Upper lobe of left lung (tissue), 6 donors: ENCODE measurements at regions not wholly inside any gene's neighbourhood (a gene's known extent, or its start where the extent isn't known, plus 50 kb on each side); places are given as distances from the start of the nearest gene placed in this dataset.
A peak's percentile ranks its signal among the peaks of the same experiment; 100 is the strongest.

Source experiments
- ATAC-seq, 2 donors: fragments of 200-7000 bp; cut with Tn5 transposase; one replicate each; pipeline ENCODE4 v1.9.1; 2022; ENCODE audit warnings: mild to moderate bottlenecking in 2 of 2, moderate library complexity in 2 of 2; ENCODE audit not compliant: low FRiP score in 2 of 2
- DNase-seq, 2 donors: peaks; one replicate each; pipeline ENCODE4 v3.0.0-alpha.2; 2019 to 2020
- H3K27ac ChIP-seq, 4 donors: fragments of 200-600 bp; sonication (generic); one replicate each; pipeline ENCODE4 v1.5.1; 2016 to 2019
- H3K27me3 ChIP-seq, 4 donors: fragments of 200-600 bp; sonication (generic); one replicate each; pipeline ENCODE4 v1.5.1; 2017 to 2019
- H3K36me3 ChIP-seq, 4 donors: fragments of 200-600 bp; sonication (generic); one replicate each; pipeline ENCODE4 v1.5.1; 2016 to 2019
- H3K4me1 ChIP-seq, 4 donors: fragments of 200-600 bp; sonication (generic); one replicate each; pipeline ENCODE4 v1.5.1; 2018 to 2019
- H3K4me3 ChIP-seq, 4 donors: fragments of 200-600 bp; sonication (generic); one replicate each; pipeline ENCODE4 v1.5.1; 2017 to 2019; ENCODE audit warnings: mild to moderate bottlenecking in 2 of 4, moderate library complexity in 1 of 4
- H3K9me3 ChIP-seq, 4 donors: fragments of 200-600 bp; sonication (generic); one replicate each; pipeline ENCODE4 v1.5.1; 2018 to 2019
- CTCF ChIP-seq, 6 experiments: fragments of 450-650 bp in 4 of 6; fragments of 200-600 bp in 2 of 6; sonication (generic) in 2 of 6; IDR thresholded peaks; one replicate each; pipeline ENCODE4 v1.5.1; 2016 to 2019; ENCODE audit warnings: antibody characterized with exemption in 6 of 6
- EP300 ChIP-seq, 4 donors: sonication (generic); formaldehyde crosslinking; IDR thresholded peaks; one replicate each; pipeline ENCODE4 v1.5.1; 2017; ENCODE audit warnings: antibody characterized with exemption in 4 of 4, control low read depth in 2 of 4
- POLR2A ChIP-seq, 4 donors: fragments of 450-650 bp; IDR thresholded peaks; one replicate each; pipeline ENCODE4 v1.5.1; 2016 to 2017; ENCODE audit warnings: antibody characterized with exemption in 4 of 4, mild to moderate bottlenecking in 2 of 4
- POLR2AphosphoS5 ChIP-seq, 2 donors: sonication (generic); formaldehyde crosslinking; IDR thresholded peaks; one replicate each; pipeline ENCODE4 v1.5.1; 2017; ENCODE audit warnings: antibody characterized with exemption in 2 of 2
- WGBS, 2 donors: methylation state at CpG; one replicate each; pipeline ENCODE4 v1.1.5; 2017 to 2018; 5-methylcytosine and 5-hydroxymethylcytosine counted together
- donor health status: DM: no; HTN: no; CAD: no; lungs with moderate emphysema.
- donor health status: DM: no; HTN: yes; CAD: no; lungs with severe emphysema.

DNA sequence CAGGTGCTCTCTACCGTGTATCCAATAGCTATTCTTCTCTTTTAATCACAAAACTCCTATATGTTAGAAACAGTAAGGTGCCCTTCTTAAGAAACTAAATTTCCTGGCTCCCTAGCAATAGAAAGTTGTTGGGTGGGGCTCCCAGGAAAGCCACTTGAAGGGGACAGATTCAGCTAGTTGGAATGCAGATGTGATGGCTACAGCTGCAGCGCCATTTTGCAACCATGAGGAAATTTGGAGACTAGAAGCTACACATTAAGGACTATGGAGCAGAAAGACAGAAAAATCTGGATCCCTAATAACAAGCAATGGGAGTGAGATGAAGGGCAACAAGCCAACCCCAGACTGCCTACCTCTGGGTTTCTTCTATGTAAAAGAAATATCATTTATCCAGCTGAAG, 108.8 kb upstream of the AFDN start:
- Histone ChIP-seq H3K4me3 (no peak overlapping the region), H3K36me3 (no peaks in the 10 kb centered on the region), H3K9me3 (no peaks in the 10 kb centered on the region), H3K27ac (no peak overlapping the region), H3K27me3 (no peaks in the 10 kb centered on the region), H3K4me1 (peaks cover 3 to 7% (median 4%) of the 10 kb centered on the region in 4 donors)
- WGBS, 2 donors: 89 to 100% methylated on average over 2 of the region's 2 CpGs
- DNase-seq: no peak
- ATAC-seq: no peak
- TF ChIP-seq EP300 (IDR thresholded peaks at IDR 0.05) (no peak), POLR2AphosphoS5 (IDR thresholded peaks at IDR 0.05) (no peak), POLR2A (IDR thresholded peaks at IDR 0.05) (no peak), CTCF (IDR thresholded peaks at IDR 0.05) (no peak)

GRCh38 chr6:167719920-167720319, 106.8 kb upstream of the AFDN start:
- Histone ChIP-seq H3K27ac (no peak overlapping the region), H3K36me3 (no peaks in the 10 kb centered on the region), H3K27me3 (no peaks in the 10 kb centered on the region), H3K4me3 (no peak overlapping the region), H3K9me3 (peaks cover 0 to 5% (median 0%) of the 10 kb centered on the region in 4 donors), H3K4me1 (peaks cover 0 to 3% (median 0%) of the 10 kb centered on the region in 4 donors)
- DNase-seq (peak in 1 of 2 donors; percentile 66), ATAC-seq (peak; percentile 15 to 21)
- no peak for TF ChIP-seq CTCF (IDR thresholded peaks at IDR 0.05)
- no peak for TF ChIP-seq EP300 (IDR thresholded peaks at IDR 0.05)
- TF ChIP-seq POLR2AphosphoS5 (IDR thresholded peaks at IDR 0.05): no peak
- no peak for TF ChIP-seq POLR2A (IDR thresholded peaks at IDR 0.05)
- WGBS, 2 donors: 79 to 90% methylated on average over 23 of the region's 23 CpGs

DNA sequence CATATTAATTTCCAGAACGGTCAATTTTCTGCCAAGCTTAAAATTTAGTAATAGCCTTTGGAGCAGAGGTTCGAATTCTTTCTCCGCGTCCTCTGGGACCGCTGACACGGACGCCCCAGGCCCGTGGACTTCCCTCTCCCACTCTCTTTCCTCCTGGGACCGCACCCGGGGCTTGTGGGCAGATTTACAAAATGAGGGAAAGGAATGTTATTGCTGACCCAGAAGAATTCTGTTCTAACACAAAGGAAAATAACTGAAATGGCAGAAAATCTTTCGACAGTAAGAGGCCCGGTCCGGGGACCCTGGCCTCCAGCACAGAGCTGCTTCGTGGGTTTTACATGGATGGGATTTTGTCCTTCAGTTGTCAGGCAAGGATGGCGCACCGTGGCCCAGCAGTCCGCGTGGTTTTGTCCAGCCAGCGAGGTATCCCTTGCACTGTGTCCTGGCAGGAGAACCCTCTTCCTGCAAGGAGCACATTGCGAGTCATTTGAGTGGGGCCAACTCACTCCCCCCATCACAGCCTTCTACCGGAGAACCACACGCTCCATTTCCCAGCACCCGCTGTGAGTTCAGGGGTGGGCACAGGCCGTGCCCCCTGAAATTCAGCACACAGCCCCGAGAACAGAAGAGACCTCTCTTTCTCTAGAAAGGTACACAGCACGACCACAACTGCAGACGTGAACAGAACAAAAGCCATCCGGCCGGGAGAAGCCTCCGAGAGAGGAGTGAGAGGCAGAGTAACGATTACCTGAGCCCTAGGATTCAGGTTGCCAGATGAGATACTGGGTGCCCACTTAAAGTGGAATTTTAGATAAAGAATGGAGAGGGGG, 106.0 kb upstream of the AFDN start:
- Histone ChIP-seq H3K9me3 (peaks cover 0 to 5% (median 0%) of the 10 kb centered on the region in 4 donors), H3K27me3 (no peaks in the 10 kb centered on the region), H3K27ac (no peak overlapping the region), H3K4me3 (no peak overlapping the region), H3K4me1 (peaks cover 0 to 3% (median 0%) of the 10 kb centered on the region in 4 donors), H3K36me3 (no peaks in the 10 kb centered on the region)
- 84 to 87% methylated on average over 29 to 31 of the region's 31 CpGs for WGBS, 2 donors
- TF ChIP-seq EP300 (IDR thresholded peaks at IDR 0.05) (no peak), POLR2A (IDR thresholded peaks at IDR 0.05) (no peak), CTCF (IDR thresholded peaks at IDR 0.05) (no peak)
- peak in 1 of 2 donors; percentile 50 for DNase-seq
- no peak for ATAC-seq

- Histone ChIP-seq H3K36me3 (no peaks in the 10 kb centered on the region), H3K4me1 (peaks cover 0 to 3% (median 0%) of the 10 kb centered on the region in 4 donors), H3K9me3 (peaks cover 0 to 5% (median 0%) of the 10 kb centered on the region in 4 donors), H3K27me3 (no peaks in the 10 kb centered on the region), H3K27ac (no peak overlapping the region), H3K4me3 (no peak overlapping the region)
- DNase-seq: no peak
- 92 to 97% methylated on average over 10 of the region's 10 CpGs for WGBS, 2 donors
- TF ChIP-seq EP300 (IDR thresholded peaks at IDR 0.05) (no peak), POLR2AphosphoS5 (IDR thresholded peaks at IDR 0.05) (no peak), POLR2A (IDR thresholded peaks at IDR 0.05) (no peak), CTCF (IDR thresholded peaks at IDR 0.05) (no peak)
- ATAC-seq: no peak
These were observed 105.4 kb upstream of the AFDN start for GRCh38 chr6:167721291-167721690.
